ENCODE measurements at regions not wholly inside any gene's neighbourhood (a gene's known extent, or its start where the extent isn't known, plus 50 kb on each side); places are given as distances from the start of the nearest gene placed in this dataset.
"Not testable (repeated sequence)": the region's sequence is repeated elsewhere in the genome, so short reads cannot be mapped to it uniquely, and the experiment has no call there.

- not testable (repeated sequence) for TF ChIP-seq CTCF, POLR2AphosphoS5, EP300, POLR2A (IDR thresholded peaks at IDR 0.05)
Observed at GRCh38 chr7:16266470-16266869, 154.9 kb downstream of the CRPPA start.
